ENCODE measurements at regions not wholly inside any gene's neighbourhood (a gene's known extent, or its start where the extent isn't known, plus 50 kb on each side); places are given as distances from the start of the nearest gene placed in this dataset.

DNA sequence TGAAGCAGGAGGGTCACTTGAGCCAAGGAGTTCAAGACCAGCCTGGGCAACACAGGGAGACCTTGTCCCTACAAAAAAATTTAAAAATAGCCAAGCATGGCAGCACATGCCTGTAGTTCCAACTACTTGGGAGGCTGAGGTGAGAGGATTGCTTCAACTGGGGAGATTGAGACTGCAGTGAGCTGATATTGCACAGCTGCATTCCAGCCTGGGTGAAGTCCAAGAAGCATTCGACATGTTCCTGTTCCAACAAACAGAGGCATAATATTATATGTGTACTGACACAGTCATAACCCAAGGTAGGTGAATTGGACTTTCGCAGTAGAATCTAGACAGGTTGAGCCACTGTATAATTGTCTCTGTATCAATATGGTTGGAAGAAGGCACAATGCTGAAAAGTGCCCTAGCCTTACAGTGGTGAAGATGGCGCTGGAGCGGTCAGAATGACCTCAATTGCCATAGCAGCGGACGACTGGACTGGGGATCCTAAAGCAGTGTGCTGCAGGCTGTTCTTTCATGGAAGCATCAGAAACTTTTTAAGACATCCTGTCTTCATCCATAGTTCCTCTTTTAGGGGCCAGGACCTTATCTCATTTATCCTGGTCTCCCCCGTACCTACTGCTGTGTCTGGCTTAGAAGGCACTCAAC is 112.0 kb upstream of the CLDN10 start:
- intact Hi-C loops (cut with DNase I; ENCODE audit: low total_unique reads): no loop called here
- 85 to 90% methylated on average over 7 of the region's 7 CpGs for whole genome bisulfite sequencing, 2 donors
- Histone ChIP-seq H3K9me3 (no peaks in the 10 kb centered on the region), H3K27me3 (no peaks in the 10 kb centered on the region), H3K27ac (no peak overlapping the region), H3K36me3 (ENCODE audit: low read depth, missing control alignments) (no peaks in the 10 kb centered on the region), H3K4me3 (no peak overlapping the region), H3K4me1 (no peaks in the 10 kb centered on the region)
- DNase-seq: no peak
- TF ChIP-seq POLR2A (IDR thresholded peaks at IDR 0.05): no peak
- TF ChIP-seq, protein P1, sequence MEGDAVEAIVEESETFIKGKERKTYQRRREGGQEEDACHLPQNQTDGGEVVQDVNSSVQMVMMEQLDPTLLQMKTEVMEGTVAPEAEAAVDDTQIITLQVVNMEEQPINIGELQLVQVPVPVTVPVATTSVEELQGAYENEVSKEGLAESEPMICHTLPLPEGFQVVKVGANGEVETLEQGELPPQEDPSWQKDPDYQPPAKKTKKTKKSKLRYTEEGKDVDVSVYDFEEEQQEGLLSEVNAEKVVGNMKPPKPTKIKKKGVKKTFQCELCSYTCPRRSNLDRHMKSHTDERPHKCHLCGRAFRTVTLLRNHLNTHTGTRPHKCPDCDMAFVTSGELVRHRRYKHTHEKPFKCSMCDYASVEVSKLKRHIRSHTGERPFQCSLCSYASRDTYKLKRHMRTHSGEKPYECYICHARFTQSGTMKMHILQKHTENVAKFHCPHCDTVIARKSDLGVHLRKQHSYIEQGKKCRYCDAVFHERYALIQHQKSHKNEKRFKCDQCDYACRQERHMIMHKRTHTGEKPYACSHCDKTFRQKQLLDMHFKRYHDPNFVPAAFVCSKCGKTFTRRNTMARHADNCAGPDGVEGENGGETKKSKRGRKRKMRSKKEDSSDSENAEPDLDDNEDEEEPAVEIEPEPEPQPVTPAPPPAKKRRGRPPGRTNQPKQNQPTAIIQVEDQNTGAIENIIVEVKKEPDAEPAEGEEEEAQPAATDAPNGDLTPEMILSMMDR (IDR thresholded peaks at IDR 0.05): no peak

DNA sequence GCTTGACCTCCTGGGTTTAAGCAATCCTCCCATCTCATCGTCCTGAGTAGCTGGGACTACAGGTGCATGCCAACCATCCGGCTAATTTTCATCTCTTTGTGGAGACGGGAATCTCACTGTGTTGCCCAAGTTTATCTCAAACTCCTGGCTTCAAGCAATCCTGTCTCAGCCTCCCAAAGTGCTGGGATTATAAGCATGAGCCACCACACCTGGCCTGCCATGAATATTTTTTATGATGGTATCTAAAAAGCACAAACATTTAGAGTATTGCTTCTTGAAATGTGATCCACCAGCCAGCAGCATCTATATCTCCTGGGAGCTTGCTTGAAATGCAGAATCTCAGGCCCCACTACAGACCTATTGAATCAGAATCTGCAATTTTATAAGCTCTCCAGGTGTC is 111.2 kb upstream of the CLDN10 start:
- TF ChIP-seq, protein P1 (IDR thresholded peaks at IDR 0.05): no peak
- WGBS, 2 donors: 89 to 94% methylated on average over 3 of the region's 3 CpGs
- intact Hi-C loops (cut with DNase I; ENCODE audit: low total_unique reads): no loop called here

DNA sequence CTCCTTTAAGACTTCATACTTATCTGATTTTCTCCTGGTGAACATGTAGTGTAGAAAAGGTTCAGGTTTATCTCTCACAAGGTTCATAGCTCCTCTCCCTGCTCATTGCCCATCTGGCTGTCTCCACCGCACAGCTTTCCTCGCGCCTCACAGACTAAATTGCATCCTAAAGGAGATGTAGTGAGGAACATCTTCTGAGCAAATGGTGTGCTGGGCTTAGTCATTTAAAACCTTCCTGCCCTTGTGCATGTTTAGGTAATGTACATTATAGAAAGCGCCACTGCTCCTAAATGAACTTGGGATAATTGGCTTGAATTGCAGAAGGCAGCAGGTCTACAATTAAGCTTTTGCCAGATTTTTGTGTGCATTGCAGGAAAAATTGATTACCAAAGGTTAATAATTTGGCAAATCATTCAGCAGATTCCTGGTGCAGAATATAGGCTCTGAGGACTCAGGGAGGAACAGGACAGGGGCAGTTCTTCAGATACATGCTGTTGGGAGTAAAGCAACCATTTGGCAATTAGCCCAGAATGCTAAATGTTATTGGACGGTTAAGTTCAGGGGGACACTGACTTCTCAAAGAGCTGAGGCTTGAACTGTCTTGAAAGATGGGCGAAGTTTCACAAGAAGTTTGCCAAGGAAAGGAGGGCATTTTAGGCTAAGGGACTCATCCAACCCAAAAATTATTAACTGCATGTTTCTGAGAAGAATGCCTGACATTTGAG is 108.4 kb upstream of the CLDN10 start:
- Histone ChIP-seq H3K27ac (no peak overlapping the region), H3K36me3 (ENCODE audit: low read depth, missing control alignments) (no peaks in the 10 kb centered on the region), H3K4me1 (no peaks in the 10 kb centered on the region), H3K4me3 (no peak overlapping the region), H3K9me3 (no peaks in the 10 kb centered on the region), H3K27me3 (no peaks in the 10 kb centered on the region)
- intact Hi-C loops (cut with DNase I; ENCODE audit: low total_unique reads): no loop called here
- WGBS, 2 donors: 75 to 81% methylated on average over 6 of the region's 6 CpGs
- TF ChIP-seq, protein P1 (IDR thresholded peaks at IDR 0.05): no peak
- no peak for TF ChIP-seq POLR2A (IDR thresholded peaks at IDR 0.05)
- DNase-seq: no peak

More for the DNA sequence above, 111.2 kb upstream of the CLDN10 start:
- Histone ChIP-seq H3K4me3 (no peak overlapping the region), H3K36me3 (ENCODE audit: low read depth, missing control alignments) (no peaks in the 10 kb centered on the region), H3K9me3 (no peaks in the 10 kb centered on the region), H3K27me3 (no peaks in the 10 kb centered on the region), H3K4me1 (no peaks in the 10 kb centered on the region), H3K27ac (no peak overlapping the region)
- no peak for DNase-seq

DNA sequence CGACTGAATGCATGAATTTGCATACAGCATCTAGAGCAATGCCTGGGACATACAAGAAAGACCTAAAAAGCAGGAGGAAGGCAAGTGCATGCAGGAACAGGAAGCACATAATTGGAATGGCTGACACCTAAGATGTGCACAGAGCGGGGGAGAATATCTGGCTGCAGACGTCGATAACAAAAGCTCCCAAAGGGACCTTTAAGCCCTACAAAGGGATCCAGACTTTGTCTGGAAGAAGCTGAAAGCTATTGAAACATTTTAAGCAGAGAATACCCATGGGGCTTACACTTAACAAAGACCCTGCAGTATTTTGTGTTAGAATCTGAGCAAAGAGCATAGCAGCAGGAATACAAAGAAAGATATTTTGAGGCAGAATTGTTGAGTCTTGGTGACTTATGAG is 107.4 kb upstream of the CLDN10 start:
- intact Hi-C loops (cut with DNase I; ENCODE audit: low total_unique reads): no loop called here
- DNase-seq: no peak

More for the DNA sequence above, 107.4 kb upstream of the CLDN10 start:
- Histone ChIP-seq H3K9me3 (no peaks in the 10 kb centered on the region), H3K4me3 (no peak overlapping the region), H3K27me3 (no peaks in the 10 kb centered on the region), H3K27ac (no peak overlapping the region), H3K36me3 (ENCODE audit: low read depth, missing control alignments) (no peaks in the 10 kb centered on the region), H3K4me1 (no peaks in the 10 kb centered on the region)
- TF ChIP-seq POLR2A (IDR thresholded peaks at IDR 0.05): no peak
- TF ChIP-seq, protein P1 (IDR thresholded peaks at IDR 0.05): no peak
- 48 to 49% methylated on average over 4 of the region's 4 CpGs for WGBS, 2 donors

All from testis (tissue), 2 donors.